ENCODE measurements at regions not wholly inside any gene's neighbourhood (a gene's known extent, or its start where the extent isn't known, plus 50 kb on each side); places are given as distances from the start of the nearest gene placed in this dataset.

- no peak for TF ChIP-seq CTCF (IDR thresholded peaks at IDR 0.05; ENCODE audit: borderline replicate concordance, extremely low read depth, low read length, poor library complexity, severe bottlenecking)
- no peak for TF ChIP-seq EZH2 (IDR thresholded peaks at IDR 0.05; ENCODE audit: borderline replicate concordance, low read depth, low read length, severe bottlenecking)
These were observed 1033.3 kb downstream of the EFNB2 start for GRCh38 chr13:105502193-105502592.
